Caco-2 (cell line): ENCODE measurements at regions not wholly inside any gene's neighbourhood (a gene's known extent, or its start where the extent isn't known, plus 50 kb on each side); places are given as distances from the start of the nearest gene placed in this dataset.

Source experiments
- BruUV-seq: library from RNA; stranded (reverse); fragments of 400-500 nt; replicated peaks from 2 replicates; lab custom pipeline; 2021; lab: Mats Ljungman, UMichigan
- CTCF ChIA-PET: fragments of 300-600 bp; sonication (Branson Sonifier 250); formaldehyde crosslinking; loops from one replicate; lab custom pipeline; 2022; ENCODE audit warnings: antibody characterized with exemption; lab: Charles Lee
- POLR2A ChIA-PET: fragments of 300-600 bp; sonication (Branson Sonifier 250); formaldehyde crosslinking; loops from one replicate; lab custom pipeline; 2022; ENCODE audit warnings: antibody characterized with exemption; lab: Charles Lee
- DNase-seq, 2 experiments: peaks; one replicate each; pipeline versions ENCODE4 v3.0.0 to v3.0.0-alpha.2; 2020 to 2022
- H3K27me3 ChIP-seq: replicated peaks from 2 replicates; pipeline ENCODE4 v1.6.0; 2011; ENCODE audit warnings: low read length; ENCODE audit not compliant: control insufficient read depth, insufficient read depth
- H3K36me3 ChIP-seq: 2 replicates; pipeline ENCODE4 v1.5.1; 2011; ENCODE audit warnings: low read length; ENCODE audit not compliant: control insufficient read depth, insufficient read depth
- H3K4me1 ChIP-seq: fragments of 250-450 bp; sonication (Bioruptor Pico); 2 replicates; pipeline ENCODE4 v1.5.1; 2020; ENCODE audit warnings: mild to moderate bottlenecking
- H3K4me3 ChIP-seq: 2 replicates; pipeline ENCODE4 v1.5.1; 2011; ENCODE audit warnings: low read depth, mild to moderate bottlenecking, control low read depth, low read length
- H3K9me3 ChIP-seq: fragments of 250-450 bp; sonication (Bioruptor Pico); 2 replicates; pipeline ENCODE4 v1.5.1; 2020; ENCODE audit warnings: mild to moderate bottlenecking, moderate library complexity
- H3K27ac Mint-ChIP-seq: one replicate; pipeline ENCODE4 v1.8.0; 2022; ENCODE audit warnings: mixed read lengths; ENCODE audit not compliant: unreplicated experiment
- H3K27me3 Mint-ChIP-seq: one replicate; pipeline ENCODE4 v1.8.0; 2022; ENCODE audit warnings: mixed read lengths; ENCODE audit not compliant: insufficient read depth, unreplicated experiment
- H3K36me3 Mint-ChIP-seq: one replicate; pipeline ENCODE4 v1.8.0; 2022; ENCODE audit warnings: mild to moderate bottlenecking, mixed read lengths; ENCODE audit not compliant: insufficient read depth, unreplicated experiment
- H3K4me1 Mint-ChIP-seq: one replicate; pipeline ENCODE4 v1.8.0; 2022; ENCODE audit warnings: low read depth, mixed read lengths; ENCODE audit not compliant: unreplicated experiment
- H3K4me3 Mint-ChIP-seq: one replicate; pipeline ENCODE4 v1.8.0; 2022; ENCODE audit warnings: mild to moderate bottlenecking, moderate library complexity, mixed read lengths; ENCODE audit not compliant: unreplicated experiment
- H3K9me3 Mint-ChIP-seq: one replicate; pipeline ENCODE4 v1.8.0; 2022; ENCODE audit warnings: mixed read lengths; ENCODE audit not compliant: unreplicated experiment
- CTCF ChIP-seq, 2 experiments: fragments of 200-600 bp in 1 of 2; IDR thresholded peaks; 1 replicate in 1 of 2; 2 replicates in 1 of 2; pipeline versions ENCODE4 v1.5.1 to v1.8.0; 2011 to 2022; ENCODE audit warnings: antibody characterized with exemption in 1 of 2, control low read depth in 1 of 2, inconsistent platforms in 1 of 2, low read depth in 1 of 2, low read length in 1 of 2, mild to moderate bottlenecking in 1 of 2, moderate library complexity in 1 of 2; ENCODE audit not compliant: insufficient read depth in 1 of 2, severe bottlenecking in 1 of 2, unreplicated experiment in 1 of 2
- intact Hi-C: fragments of 100-400 bp; cut with micrococcal nuclease; formaldehyde crosslinking; loops from one replicate; pipeline ENCODE4 v1.10.0; 2022; ENCODE audit not compliant: unreplicated experiment

- no peaks in the 10 kb centered on the region for H3K9me3 ChIP-seq
- H3K4me3 ChIP-seq, result no peak overlapping the region
- no peaks in the 10 kb centered on the region for H3K9me3 Mint-ChIP-seq
- H3K4me3 Mint-ChIP-seq, result no peak overlapping the region
- intact Hi-C loops, result no loop called here
- H3K27me3 Mint-ChIP-seq, result peaks cover 2% of the 10 kb centered on the region
- H3K27me3 ChIP-seq, result no peaks in the 10 kb centered on the region
- DNase-seq, result no peak
- no peaks in the 10 kb centered on the region for H3K36me3 Mint-ChIP-seq
- CTCF ChIA-PET, result no interaction called here
- no TSS peak for BruUV-seq
- H3K4me1 ChIP-seq, result peaks cover 4% of the 10 kb centered on the region; the same call in 1 of the 2 replicates
- POLR2A ChIA-PET, result no interaction called here
- no peaks in the 10 kb centered on the region for H3K36me3 ChIP-seq
- TF ChIP-seq CTCF (IDR thresholded peaks at IDR 0.05; ENCODE audit: insufficient read depth in 1 of 2, low read depth in 1 of 2, low read length in 1 of 2, severe bottlenecking in 1 of 2, unreplicated experiment in 1 of 2), result no peak
- no peak overlapping the region for H3K27ac Mint-ChIP-seq
- H3K4me1 Mint-ChIP-seq, result peaks cover 19% of the 10 kb centered on the region
Measured at GRCh38 chr2:64910523-64910922, 78.7 kb upstream of the SLC1A4 start.

- no TSS peak for BruUV-seq
- Histone ChIP-seq H3K4me3 (no peak overlapping the region), H3K9me3 (no peaks in the 10 kb centered on the region), H3K36me3 (no peaks in the 10 kb centered on the region), H3K4me1 (peaks cover 4% of the 10 kb centered on the region; the same call in 1 of the 2 replicates), H3K27me3 (no peaks in the 10 kb centered on the region)
- no peaks in the 10 kb centered on the region for H3K36me3 Mint-ChIP-seq
- H3K27me3 Mint-ChIP-seq, result peaks cover 2% of the 10 kb centered on the region
- TF ChIP-seq CTCF (IDR thresholded peaks at IDR 0.05; ENCODE audit: insufficient read depth in 1 of 2, low read depth in 1 of 2, low read length in 1 of 2, severe bottlenecking in 1 of 2, unreplicated experiment in 1 of 2), result no peak
- no peak for DNase-seq
- ChIA-PET POLR2A (no interaction called here), CTCF (no interaction called here)
- no peak overlapping the region for H3K4me3 Mint-ChIP-seq
- peaks cover 19% of the 10 kb centered on the region for H3K4me1 Mint-ChIP-seq
- no peaks in the 10 kb centered on the region for H3K9me3 Mint-ChIP-seq
- no peak overlapping the region for H3K27ac Mint-ChIP-seq
- intact Hi-C loops, result no loop called here
Measured at GRCh38 chr2:64910972-64911433, 78.2 kb upstream of the SLC1A4 start.

- peaks cover 19% of the 10 kb centered on the region for H3K4me1 Mint-ChIP-seq
- Histone ChIP-seq H3K9me3 (no peaks in the 10 kb centered on the region), H3K36me3 (no peaks in the 10 kb centered on the region), H3K4me1 (peaks cover 4% of the 10 kb centered on the region; the same call in 1 of the 2 replicates), H3K27me3 (no peaks in the 10 kb centered on the region), H3K4me3 (no peak overlapping the region)
- BruUV-seq, result no TSS peak
- H3K36me3 Mint-ChIP-seq, result no peaks in the 10 kb centered on the region
- ChIA-PET CTCF (interaction anchor here (0.5 to 1.3 kb wide), 17 partner anchors 10 to 895 kb away, joined by 3 to 6 read pairs (median 3); partner anchors contain the start of gene SERTAD2), POLR2A (interaction anchor here (0.9 kb wide), 1 partner anchor 142 kb away, joined by 3 read pairs; no protein-coding TSS in a partner anchor)
- H3K4me3 Mint-ChIP-seq, result no peak overlapping the region
- peak overlapping the region; percentile 76 for H3K27ac Mint-ChIP-seq
- peaks cover 2% of the 10 kb centered on the region for H3K27me3 Mint-ChIP-seq
- DNase-seq, result peak; percentile 79 to 82
- intact Hi-C loops, result loop anchor here (1.0 kb wide), 2 partner anchors 37 to 318 kb away; no protein-coding TSS in a partner anchor
- TF ChIP-seq CTCF (IDR thresholded peaks at IDR 0.05; ENCODE audit: insufficient read depth in 1 of 2, low read depth in 1 of 2, low read length in 1 of 2, severe bottlenecking in 1 of 2, unreplicated experiment in 1 of 2), result peak; percentile 75 to 92
- no peaks in the 10 kb centered on the region for H3K9me3 Mint-ChIP-seq
Measured at GRCh38 chr2:64913357-64913869, 75.8 kb upstream of the SLC1A4 start.
